Lower lobe of right lung (tissue), 2 donors: ENCODE measurements at regions not wholly inside any gene's neighbourhood (a gene's known extent, or its start where the extent isn't known, plus 50 kb on each side); places are given as distances from the start of the nearest gene placed in this dataset.

Source experiments
- ATAC-seq, 2 donors: fragments of 200-7000 bp; cut with Tn5 transposase; one replicate each; pipeline ENCODE4 v1.9.1; 2020 to 2022; ENCODE audit warnings: mild to moderate bottlenecking in 2 of 2, moderate library complexity in 2 of 2
- DNase-seq: peaks from one replicate; pipeline ENCODE4 v3.0.0-alpha.2; 2020
- H3K27ac ChIP-seq: fragments of 200-600 bp; one replicate; pipeline ENCODE4 v1.8.0; 2022
- H3K27me3 ChIP-seq: fragments of 200-600 bp; one replicate; pipeline ENCODE4 v1.8.0; 2022; ENCODE audit warnings: low read depth
- H3K36me3 ChIP-seq: fragments of 200-600 bp; one replicate; pipeline ENCODE4 v1.8.0; 2022; ENCODE audit warnings: mild to moderate bottlenecking
- H3K4me1 ChIP-seq: fragments of 200-600 bp; one replicate; pipeline ENCODE4 v1.8.0; 2022
- H3K4me3 ChIP-seq: fragments of 200-600 bp; one replicate; pipeline ENCODE4 v1.8.0; 2022; ENCODE audit warnings: mild to moderate bottlenecking
- H3K9me3 ChIP-seq: fragments of 200-600 bp; one replicate; pipeline ENCODE4 v1.8.0; 2022
- CTCF ChIP-seq: fragments of 200-600 bp; IDR thresholded peaks from one replicate; pipeline ENCODE4 v1.8.0; 2022; ENCODE audit warnings: antibody characterized with exemption, mild to moderate bottlenecking
- intact Hi-C: fragments of 100-400 bp; cut with DNase I; formaldehyde crosslinking; loops from one replicate; pipeline ENCODE4 v1.11.0; 2022
- donor health status: DM: no; HTN: yes; CAD: no; lungs with severe emphysema.

- no peaks in the 10 kb centered on the region for H3K27me3 ChIP-seq
- intact Hi-C loops: no loop called here
- H3K27ac ChIP-seq: no peak overlapping the region
- DNase-seq (no peak), ATAC-seq (no peak)
- no peaks in the 10 kb centered on the region for H3K36me3 ChIP-seq
- TF ChIP-seq CTCF: no peak
- no peaks in the 10 kb centered on the region for H3K9me3 ChIP-seq
- no peaks in the 10 kb centered on the region for H3K4me1 ChIP-seq
- H3K4me3 ChIP-seq: no peak overlapping the region
Observed at GRCh38 chr3:182388506-182388905, 404.8 kb upstream of the ATP11B start.

GRCh38 chr3:182389071-182389815, 404.1 kb upstream of the ATP11B start:
- TF ChIP-seq CTCF: no peak
- H3K27ac ChIP-seq: no peak overlapping the region
- H3K4me3 ChIP-seq: no peak overlapping the region
- H3K9me3 ChIP-seq: no peaks in the 10 kb centered on the region
- H3K4me1 ChIP-seq: no peaks in the 10 kb centered on the region
- ATAC-seq: no peak
- no peak for DNase-seq
- H3K27me3 ChIP-seq: no peaks in the 10 kb centered on the region
- intact Hi-C loops: no loop called here
- H3K36me3 ChIP-seq: no peaks in the 10 kb centered on the region

GRCh38 chr3:182390421-182390820, 402.9 kb upstream of the ATP11B start:
- ATAC-seq: no peak
- Histone ChIP-seq H3K4me1 (no peaks in the 10 kb centered on the region), H3K36me3 (no peaks in the 10 kb centered on the region), H3K27ac (no peak overlapping the region), H3K9me3 (no peaks in the 10 kb centered on the region), H3K27me3 (no peaks in the 10 kb centered on the region), H3K4me3 (no peak overlapping the region)
- intact Hi-C loops: no loop called here
- DNase-seq: no peak
- TF ChIP-seq CTCF: no peak

- Histone ChIP-seq H3K4me3 (no peak overlapping the region), H3K4me1 (no peaks in the 10 kb centered on the region), H3K36me3 (no peaks in the 10 kb centered on the region), H3K27ac (no peak overlapping the region), H3K9me3 (no peaks in the 10 kb centered on the region), H3K27me3 (no peaks in the 10 kb centered on the region)
- DNase-seq (no peak), ATAC-seq (no peak)
- TF ChIP-seq CTCF: no peak
- intact Hi-C loops: no loop called here
Observed at GRCh38 chr3:182392182-182392937, 400.9 kb upstream of the ATP11B start.

- intact Hi-C loops: no loop called here
- no peaks in the 10 kb centered on the region for H3K27me3 ChIP-seq
- no peaks in the 10 kb centered on the region for H3K4me1 ChIP-seq
- H3K4me3 ChIP-seq: no peak overlapping the region
- no peak for TF ChIP-seq CTCF
- H3K9me3 ChIP-seq: no peaks in the 10 kb centered on the region
- H3K27ac ChIP-seq: no peak overlapping the region
- no peak for DNase-seq
- no peak for ATAC-seq
- H3K36me3 ChIP-seq: no peaks in the 10 kb centered on the region
Observed at GRCh38 chr3:182393151-182393550, 400.2 kb upstream of the ATP11B start.
